Hypothalamus (tissue), 51 donors: ENCODE measurements at regions not wholly inside any gene's neighbourhood (a gene's known extent, or its start where the extent isn't known, plus 50 kb on each side); places are given as distances from the start of the nearest gene placed in this dataset.
A peak's percentile ranks its signal among the peaks of the same experiment; 100 is the strongest.

Experiments
- DNase-seq, 51 donors: peaks; one replicate each; lab custom pipeline; 2025; lab: John Stamatoyannopoulos, UW

DNA sequence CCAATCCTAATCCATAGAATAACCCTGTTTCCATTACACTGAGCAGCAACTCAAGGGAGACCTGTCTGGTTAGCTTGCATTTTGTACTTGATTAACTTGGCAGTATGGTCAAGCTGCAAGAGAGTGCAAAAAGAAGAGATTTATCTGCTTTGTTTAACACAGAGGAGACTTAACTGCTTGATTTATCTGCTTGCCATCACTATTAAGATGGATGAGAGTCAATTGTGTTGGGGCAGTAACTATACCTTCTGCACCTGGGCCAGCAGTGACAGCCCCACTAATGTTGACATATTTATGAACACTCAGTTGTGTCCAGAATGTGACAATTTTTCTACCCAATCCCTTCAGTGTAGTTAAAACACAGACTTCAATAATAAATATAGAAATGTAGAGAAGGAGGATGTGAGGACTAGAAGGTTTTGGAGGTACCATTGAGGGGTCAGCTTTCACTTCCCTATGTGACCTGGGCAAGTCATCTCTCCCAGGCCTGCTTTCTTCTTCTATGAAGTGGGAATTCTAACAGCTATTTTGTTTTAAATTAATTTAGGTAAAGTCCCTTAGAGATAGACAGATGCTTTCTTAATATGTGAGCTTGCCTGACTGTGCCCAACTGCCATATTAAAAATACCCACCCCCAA, 159.1 kb upstream of the KCNK2 start:
- no peak for DNase-seq

DNA sequence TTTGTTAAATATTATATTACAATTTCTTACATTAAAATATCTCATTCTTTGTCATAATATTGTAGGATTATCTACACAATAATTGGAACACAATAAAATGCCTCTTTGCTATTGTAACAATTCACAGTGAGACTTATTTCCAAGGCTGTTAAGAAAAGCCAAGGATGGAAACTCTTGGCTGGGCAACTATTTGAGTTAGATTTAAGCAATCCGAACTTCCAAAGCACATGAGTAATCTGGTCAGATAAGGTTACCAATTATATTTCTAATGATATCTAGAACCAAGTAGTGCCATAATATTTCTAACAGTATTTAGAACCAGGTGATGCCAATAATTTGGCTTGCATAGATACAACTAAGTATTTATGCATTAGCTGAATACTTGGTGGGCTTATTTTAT, 154.7 kb upstream of the KCNK2 start:
- no peak for DNase-seq

DNA sequence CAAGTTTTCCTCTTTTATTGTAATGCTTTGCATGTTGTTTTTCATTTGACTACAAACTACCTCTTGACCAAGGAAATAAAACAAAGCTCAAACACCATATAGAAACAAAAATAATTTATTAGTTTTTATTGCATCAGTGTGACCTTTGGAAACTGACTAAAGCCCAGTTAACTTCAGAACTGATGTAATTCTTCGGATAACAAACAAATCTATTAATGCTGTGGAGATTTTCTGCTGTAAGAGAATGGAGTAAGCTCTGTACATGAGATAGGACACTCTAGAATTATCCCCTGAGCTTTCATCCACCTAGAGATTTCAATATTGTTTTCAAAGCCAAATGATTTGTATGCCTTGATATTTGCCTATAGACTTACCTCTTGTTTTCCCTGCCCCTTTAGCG, 154.0 kb upstream of the KCNK2 start:
- DNase-seq = no peak

DNA sequence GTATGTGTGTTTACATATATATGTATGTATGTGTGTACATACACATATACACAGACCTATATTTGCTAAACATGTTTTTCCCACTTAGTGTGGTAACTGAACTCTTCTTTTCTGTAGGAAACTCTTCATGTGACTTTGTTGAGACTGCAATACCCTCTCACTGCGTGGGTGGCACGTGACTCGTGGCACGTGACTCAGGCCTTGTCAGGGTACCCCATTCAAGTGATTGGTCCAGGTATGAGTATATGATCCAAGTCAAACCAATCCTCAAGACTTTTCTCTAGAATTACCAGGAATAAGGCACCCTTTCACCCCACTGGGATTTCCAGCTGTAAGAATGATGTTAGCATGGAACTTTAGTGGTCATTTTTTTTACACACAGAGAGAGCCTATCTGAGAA, 149.2 kb upstream of the KCNK2 start:
- no peak for DNase-seq

DNA sequence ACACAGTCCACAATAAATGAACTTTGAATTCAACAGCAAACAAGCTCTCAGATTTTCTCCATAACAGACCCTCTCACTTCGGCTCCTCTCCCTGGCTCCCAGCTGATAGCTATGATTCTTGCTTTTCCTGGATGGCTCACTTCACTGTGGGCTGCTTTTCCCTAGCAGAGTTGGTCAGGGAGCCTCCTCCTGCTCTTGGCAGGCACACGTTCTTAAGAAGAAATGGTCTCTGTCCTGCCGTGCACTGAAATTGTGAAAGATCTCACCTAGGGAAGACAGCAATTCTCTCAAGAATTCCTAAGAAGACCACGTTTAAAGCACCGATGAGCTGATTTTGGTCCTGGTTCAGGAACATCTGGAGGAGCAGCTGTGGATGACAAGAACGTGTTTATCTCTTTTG, 148.5 kb upstream of the KCNK2 start:
- no peak for DNase-seq

DNA sequence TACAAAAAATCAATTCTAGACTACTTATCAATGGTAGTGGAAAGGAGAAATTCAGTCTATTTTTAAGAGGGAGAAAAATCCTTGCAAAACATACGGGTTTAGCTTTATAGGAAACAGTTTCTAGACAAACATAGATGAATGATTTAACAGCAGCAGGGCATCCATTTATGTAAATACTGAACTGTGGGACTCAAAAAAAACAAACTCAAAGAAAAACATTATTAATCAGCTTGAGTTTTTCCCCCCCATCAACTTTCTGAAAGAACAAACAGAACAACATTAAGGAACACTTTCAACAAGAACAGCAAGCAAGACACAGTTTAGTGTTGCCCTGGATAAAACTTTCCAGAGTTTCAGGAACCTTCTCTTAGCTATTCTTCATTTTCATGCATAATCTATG, 147.3 kb upstream of the KCNK2 start:
- DNase-seq = no peak

DNA sequence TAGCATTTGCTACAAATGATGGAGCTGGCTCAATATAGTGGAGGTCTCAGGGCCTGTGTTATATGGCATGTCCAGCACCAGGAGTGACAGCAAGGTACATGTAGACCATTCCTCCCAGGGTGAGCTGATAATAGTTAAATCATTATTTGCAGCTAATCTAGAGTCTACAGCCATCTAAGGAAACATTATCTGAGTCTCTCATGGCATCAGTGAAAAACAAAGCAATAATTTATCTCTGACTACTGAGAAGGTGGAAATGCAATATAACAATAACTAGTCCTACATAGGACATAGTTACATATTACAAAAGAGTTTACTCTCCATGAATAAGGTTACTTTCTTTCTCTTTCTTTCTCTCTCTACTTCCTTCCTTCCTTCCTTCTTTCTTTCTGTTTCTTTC, 143.4 kb upstream of the KCNK2 start:
- DNase-seq = no peak

DNA sequence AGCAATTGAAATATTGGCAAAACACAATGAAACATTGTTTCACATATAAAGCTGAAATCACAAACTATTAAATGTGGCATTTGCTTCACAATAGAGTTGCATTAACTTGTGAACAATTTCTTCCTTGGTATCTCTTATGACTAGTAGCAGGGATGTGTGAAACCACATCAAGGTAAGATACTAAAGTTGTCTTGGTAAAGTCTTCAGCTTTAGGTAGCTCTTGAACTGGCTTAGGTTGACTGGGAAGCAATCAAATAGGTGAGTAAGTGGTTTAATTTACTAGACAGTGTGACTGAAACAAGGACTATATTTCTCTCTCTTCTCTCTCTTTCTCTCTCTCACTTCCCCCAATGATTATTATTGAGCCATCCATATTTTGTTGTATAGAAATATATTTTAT, 141.5 kb upstream of the KCNK2 start:
- DNase-seq = no peak

DNA sequence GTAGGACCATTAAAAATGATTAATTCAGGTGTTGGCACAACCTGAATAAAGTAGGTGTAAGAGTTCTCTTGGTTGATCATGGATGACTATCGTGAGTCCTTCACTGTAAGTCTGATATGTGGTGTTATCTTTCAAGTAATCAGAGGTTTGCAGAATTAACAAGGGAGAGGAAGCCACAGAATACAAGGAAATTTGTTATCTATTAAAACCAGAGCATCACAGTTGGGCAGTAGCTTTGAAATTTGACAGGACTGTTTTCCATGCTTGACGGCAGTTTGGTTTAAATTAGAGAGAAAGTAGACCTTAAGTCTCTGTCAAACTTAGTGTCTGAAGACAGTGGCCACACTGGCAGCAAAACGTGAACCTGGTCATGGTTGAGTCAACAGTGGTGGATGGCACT, 139.5 kb upstream of the KCNK2 start:
- DNase-seq = no peak

DNA sequence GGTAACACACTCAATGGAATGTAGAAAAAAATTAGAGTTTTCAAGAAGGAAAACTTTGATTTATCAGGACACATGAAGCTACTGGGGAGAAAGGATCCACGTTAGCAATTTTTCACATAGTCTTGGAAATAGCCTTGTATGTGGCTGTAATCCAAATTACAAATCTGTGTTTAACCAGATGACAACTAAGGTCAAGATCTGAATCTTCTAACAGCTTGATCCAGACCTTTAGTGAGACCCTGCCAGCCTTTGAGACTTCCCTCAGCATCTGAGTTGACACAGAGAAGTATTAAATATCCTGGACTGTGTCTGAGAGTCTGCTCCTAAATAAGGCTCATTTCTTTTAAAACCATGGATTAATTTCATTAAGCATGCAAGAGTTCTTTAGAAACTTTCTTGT, 135.9 kb upstream of the KCNK2 start:
- DNase-seq = no peak

DNA sequence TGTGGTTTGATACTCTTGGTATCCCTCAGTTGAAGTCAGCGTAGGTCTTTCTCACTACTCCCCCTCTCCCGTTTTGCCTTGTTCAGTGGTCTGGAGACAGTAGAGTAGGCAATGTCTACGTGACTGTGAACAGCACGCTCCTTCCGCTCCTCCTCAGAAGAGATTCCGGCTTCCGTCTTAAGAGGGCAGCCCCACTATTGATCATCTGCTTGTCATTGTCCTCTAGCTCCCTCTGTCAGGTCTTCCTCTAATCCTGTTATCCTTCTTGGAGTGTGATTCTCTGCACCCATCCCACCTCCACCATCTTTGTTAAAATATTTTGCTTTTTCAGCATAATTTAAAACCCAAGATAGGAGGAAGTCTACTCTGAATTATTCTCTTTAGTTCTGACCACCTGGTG, 129.9 kb upstream of the KCNK2 start:
- DNase-seq = no peak

DNA sequence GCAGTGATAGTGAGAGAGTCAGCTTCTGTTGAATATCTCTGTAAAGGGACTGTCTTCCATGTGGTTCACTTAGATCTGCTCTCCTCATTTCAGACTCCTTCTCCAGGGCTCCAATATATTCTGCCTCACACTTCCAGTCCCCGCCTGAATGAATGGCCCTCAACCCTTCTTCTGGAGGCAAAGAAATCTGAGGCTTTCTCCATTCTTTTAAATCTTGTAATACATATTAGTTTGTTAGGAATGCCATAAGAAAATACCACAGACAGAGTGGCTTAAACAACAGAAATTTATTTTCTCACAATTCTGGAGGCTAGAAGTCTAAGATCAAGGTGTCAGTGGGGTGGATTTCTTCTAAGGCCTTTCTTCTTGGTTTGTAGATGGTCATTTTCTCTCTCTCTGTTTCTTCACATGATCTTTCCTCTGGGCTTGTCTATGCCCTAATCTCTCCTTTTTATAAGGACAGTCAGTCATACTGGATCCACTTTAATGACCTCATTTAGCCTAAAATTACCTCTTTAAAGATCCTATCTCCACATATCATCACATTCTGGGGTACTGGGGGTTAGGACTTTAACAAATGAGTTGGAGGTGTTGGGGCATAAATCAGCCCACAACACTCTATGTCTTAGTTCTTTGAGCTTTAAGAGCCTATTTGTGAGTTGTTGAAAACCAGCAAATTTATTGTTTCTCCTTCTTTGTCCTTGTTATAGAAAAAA, 128.5 kb upstream of the KCNK2 start:
- DNase-seq = no peak

DNA sequence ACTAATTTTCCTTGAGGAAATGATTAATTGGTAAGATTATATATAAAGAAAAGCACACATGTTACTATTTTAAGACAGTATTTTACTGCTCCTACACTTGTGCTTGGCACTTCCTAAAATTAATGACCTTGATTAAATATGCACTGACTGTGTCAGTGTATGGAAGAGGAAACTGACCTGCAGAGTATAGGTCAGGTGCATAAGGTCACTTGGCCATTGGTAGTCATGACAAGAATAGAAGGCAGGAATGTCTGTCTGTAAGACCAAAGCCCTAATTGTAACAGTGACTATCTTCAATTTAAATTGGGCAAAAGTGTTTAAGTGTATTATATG, 128.0 kb upstream of the KCNK2 start:
- no peak for DNase-seq

DNA sequence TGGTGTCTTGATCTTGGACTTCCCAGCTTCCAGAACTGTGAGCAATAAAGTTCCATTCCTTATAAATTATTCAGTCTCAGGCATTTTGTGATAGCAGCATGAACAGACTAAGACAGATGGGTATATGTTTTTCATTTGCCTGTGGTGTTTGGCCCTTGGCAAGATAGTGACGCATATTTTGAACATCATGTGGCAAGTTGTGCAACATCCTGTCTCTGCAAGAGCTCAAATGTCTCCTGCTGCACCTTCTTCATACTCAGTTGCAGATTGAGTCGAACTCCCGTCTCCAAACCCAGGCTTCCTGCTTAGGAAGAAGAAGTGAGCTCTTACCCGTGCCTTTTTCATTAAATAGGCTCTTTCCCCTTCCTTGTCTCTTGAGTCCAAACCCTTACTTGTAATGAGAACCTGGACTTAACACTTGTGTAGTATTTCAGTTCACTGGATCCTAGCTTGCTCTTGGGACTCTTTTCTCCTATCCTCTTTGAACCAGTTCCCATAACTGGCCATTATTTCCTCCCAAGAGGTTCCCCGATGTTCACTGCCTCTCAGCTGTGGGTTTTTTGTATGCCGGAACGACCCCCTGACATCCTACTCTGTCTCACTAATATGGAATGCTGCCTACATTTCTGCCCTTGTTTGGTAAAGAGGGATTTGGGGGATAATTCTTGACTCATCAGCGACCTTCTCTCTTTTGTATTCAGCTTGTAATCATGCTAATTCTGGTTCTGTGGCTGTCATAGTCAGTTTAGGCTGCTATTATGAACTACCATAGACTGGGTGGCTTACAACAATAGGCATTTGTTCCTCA, 125.0 kb upstream of the KCNK2 start:
- DNase-seq = no peak

DNA sequence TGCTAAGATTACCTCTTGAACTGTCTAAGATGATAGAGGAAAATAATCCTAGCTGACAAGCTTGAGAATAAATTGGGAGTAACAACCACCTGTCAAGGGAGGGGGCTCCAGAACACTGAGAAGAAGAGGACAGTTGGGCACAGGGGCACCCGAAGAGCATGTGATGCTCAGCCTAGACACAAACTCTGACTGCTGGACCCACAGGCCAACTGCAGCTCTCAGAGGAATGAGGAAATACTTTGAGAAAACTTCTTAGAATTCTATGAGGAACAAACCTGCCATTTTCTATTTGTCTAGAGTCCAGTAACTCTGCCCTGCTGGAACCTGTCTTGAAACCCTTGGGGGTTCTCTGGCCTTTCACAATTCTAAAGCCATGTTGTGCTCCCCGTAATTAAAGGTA, 124.1 kb upstream of the KCNK2 start:
- no peak for DNase-seq

DNA sequence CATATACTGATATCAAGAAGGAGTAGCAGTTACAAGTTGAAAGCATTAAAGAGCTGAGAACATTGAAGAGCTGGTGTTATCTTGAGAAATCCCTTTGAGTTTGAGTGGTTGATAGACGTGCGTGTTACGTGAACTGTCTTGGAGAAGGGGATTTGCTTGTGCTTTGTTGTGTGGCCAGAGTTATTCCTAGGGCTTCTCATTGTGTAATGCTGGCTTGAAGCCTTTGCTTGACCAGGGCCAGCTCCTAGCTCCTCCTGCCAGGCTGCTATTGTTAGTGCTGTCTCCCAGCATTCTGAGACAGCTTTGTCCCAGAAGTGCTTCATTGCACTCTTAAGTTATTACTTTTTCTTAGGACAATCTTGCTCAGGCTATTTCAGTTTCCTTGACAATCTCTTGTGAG, 116.2 kb upstream of the KCNK2 start:
- peak in 17 of 51 donors; percentile 0 to 48 (median 7) for DNase-seq

DNA sequence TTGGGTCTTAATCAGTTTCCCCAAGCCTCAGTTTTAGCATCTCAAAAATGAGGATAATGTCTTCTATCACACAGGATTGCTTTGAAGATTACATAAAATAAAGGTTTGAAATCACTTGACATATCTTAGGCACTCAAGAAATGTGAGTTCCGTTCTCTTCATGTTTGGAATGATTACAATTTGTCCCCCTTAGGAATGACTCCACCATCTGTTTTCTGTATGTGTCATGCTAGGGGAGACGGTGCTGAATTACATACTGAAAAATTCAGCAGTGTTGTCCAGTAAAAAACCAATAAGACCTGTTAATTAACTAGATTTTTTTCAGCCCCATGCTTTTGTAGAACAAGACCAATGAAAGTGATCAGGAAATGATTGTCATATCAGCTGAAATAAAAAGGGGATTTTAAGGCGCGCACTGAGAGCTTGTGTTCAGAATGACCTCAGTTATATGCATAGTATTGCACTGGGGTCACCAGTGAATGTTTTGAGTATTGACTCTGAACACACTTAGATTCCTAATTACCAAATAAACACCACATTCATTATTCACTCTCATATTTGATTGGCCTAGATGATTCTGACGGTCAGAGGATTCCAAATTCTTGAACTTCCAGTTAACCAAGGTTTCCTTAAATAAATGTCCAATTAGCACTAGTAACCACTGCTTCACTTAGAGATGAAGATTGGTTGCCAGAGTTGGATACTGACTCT, 114.5 kb upstream of the KCNK2 start:
- no peak for DNase-seq

DNA sequence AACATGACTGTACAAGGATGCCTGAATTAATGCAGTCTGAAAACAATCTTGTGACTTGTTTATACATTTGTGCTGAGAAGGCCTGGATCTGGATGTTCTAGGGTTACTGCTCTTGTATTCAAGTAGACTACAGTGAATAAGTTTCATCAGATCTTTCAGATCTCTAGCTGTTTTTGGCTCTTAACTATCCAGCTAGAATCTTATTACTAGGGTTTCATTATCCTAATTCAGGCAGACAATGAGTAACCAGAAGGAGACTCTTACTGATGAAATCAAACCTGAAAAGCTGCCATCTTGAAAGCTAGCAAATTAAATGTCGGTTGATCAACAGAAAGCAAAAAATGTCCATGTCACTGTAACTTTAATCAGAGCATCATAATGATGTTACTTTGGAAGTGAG, 112.5 kb upstream of the KCNK2 start:
- DNase-seq = no peak

DNA sequence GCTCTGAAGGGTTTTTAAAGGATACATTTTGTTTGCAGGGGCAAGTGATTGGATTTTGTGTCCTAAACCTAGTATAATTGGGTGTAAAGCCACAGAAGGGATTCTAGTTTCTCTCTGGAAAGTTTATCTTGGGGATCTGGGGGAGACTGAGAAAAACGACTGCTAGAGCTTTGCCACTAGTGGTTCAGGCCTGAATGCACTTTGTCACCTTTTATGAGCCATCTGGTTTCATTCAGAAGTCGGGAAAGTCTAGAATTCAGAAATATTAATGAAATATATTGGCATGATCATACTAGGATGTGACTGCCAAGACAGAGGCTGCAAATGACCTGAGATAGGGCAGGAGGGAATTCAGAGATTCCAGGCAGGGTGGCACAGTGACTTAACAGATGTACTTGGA, 111.5 kb upstream of the KCNK2 start:
- DNase-seq = no peak

DNA sequence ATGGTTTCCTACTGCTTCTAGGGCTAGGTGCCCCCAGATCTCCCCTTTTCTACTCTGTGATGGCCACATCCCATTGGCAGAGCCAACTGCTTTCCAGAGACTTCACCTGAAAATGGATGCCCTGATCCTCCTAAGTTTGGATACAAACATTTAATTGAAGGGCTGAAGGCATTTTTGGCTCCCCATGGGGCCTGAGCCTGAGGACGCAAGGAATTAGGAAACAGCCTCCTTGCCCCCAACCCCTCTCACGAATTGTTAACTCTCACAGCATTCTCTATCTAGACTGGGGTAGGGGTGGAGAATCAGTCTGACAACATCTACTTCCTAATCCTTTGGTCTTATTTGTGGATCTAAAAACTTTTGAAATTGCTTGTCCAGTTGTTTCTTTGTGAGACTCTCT, 108.5 kb upstream of the KCNK2 start:
- no peak for DNase-seq

DNA sequence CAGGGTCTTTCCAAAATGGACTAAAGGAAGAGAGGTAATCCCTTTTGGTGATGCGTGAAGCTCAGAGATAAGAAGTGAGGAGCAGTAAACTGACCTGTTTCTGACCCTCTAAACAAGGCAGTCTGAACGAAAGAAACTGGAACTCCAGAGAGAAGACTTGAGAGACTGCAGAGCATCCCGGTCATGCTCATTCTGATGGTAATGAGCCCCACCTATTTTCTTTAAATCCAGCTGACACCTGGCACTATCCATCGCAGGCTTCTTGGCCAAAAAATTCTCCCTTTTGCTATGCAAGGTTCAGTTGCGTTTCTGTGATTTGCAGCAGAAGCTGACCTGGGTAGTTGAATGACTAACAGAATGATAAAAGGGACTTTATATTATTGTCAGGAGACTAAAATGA, 105.9 kb upstream of the KCNK2 start:
- DNase-seq = no peak

DNA sequence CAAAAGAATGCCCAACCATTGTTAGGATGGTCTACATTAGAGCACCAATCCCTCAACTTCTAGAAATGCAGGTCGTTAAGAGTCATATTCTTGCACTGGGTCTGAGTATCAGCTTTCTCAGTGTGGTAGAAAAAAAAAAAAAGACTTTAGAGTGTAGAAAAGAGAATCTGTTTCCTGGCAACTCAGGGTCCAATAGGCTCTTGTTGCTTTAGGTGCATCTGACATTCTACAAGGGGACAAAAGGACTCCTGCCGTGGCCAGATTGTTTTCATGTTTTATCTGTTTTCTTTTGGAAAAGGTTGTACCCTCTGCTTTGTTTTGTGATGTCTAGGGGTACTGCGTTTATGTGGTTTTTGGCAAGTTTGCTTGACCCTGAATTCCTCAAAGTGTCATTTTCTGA, 105.4 kb upstream of the KCNK2 start:
- no peak for DNase-seq
